IMR-90 (cell line): ENCODE measurements at regions not wholly inside any gene's neighbourhood (a gene's known extent, or its start where the extent isn't known, plus 50 kb on each side); places are given as distances from the start of the nearest gene placed in this dataset.

Experiments
- ATAC-seq: fragments of 200-7000 bp; cut with Tn5 transposase; 2 replicates; pipeline ENCODE4 v1.9.1; 2020; ENCODE audit warnings: low read depth, mild to moderate bottlenecking, moderate library complexity
- BruUV-seq: library from RNA; stranded (reverse); fragments of 400-500 nt; replicated peaks from 2 replicates; lab custom pipeline; 2021; lab: Mats Ljungman, UMichigan
- CTCF ChIA-PET: fragments of 300-600 bp; formaldehyde crosslinking; extraction: SDS; loops from one replicate; lab custom pipeline; 2021; ENCODE audit warnings: antibody characterized with exemption; lab: Yijun Ruan, JAX
- POLR2A ChIA-PET: fragments of 300-600 bp; sonication (Branson Sonifier 250); formaldehyde crosslinking; loops from one replicate; lab custom pipeline; 2022; ENCODE audit warnings: antibody characterized with exemption; ENCODE audit not compliant: unreplicated experiment; lab: Charles Lee
- DNase-seq: peaks from one replicate; pipeline ENCODE4 v3.0.0; 2013
- H2AFZ ChIP-seq: replicated peaks from 2 replicates; pipeline ENCODE3; 2013; ENCODE audit warnings: low read length, mild to moderate bottlenecking; ENCODE audit not compliant: poor library complexity
- H2AK5ac ChIP-seq: 2 replicates; pipeline ENCODE4 v1.6.1; 2013; ENCODE audit warnings: low read depth, low read length, inconsistent platforms
- H2AK9ac ChIP-seq: replicated peaks from 2 replicates; pipeline ENCODE3; 2013; ENCODE audit warnings: mild to moderate bottlenecking, low read depth, low read length, moderate library complexity; ENCODE audit not compliant: poor library complexity
- H2BK120ac ChIP-seq: 2 replicates; pipeline ENCODE4 v1.6.1; 2013; ENCODE audit warnings: low read depth, low read length, inconsistent platforms
- H2BK15ac ChIP-seq: 3 replicates; pipeline ENCODE4 v1.6.1; 2013; ENCODE audit warnings: low read depth, low read length, inconsistent platforms
- H2BK20ac ChIP-seq: 2 replicates; pipeline ENCODE4 v1.6.1; 2013; ENCODE audit warnings: low read depth, mild to moderate bottlenecking, inconsistent platforms, low read length, moderate library complexity
- H2BK5ac ChIP-seq: 2 replicates; pipeline ENCODE4 v1.6.1; 2013; ENCODE audit warnings: mild to moderate bottlenecking, low read depth, low read length, inconsistent platforms; ENCODE audit not compliant: poor library complexity, severe bottlenecking
- H3K14ac ChIP-seq: replicated peaks from 2 replicates; pipeline ENCODE4 v1.6.1; 2013; ENCODE audit warnings: low read depth, low read length, inconsistent platforms
- H3K18ac ChIP-seq: 2 replicates; pipeline ENCODE4 v1.6.1; 2013; ENCODE audit warnings: low read depth, low read length, control low read depth
- H3K23ac ChIP-seq: 2 replicates; pipeline ENCODE4 v1.6.1; 2013; ENCODE audit warnings: low read depth, low read length, inconsistent platforms
- H3K27ac ChIP-seq: 2 replicates; pipeline ENCODE4 v1.5.1; 2013; ENCODE audit warnings: mild to moderate bottlenecking, control low read depth, low read length; ENCODE audit not compliant: insufficient read depth
- H3K27me3 ChIP-seq: 2 replicates; pipeline ENCODE4 v1.6.1; 2013; ENCODE audit warnings: low read length; ENCODE audit not compliant: control insufficient read depth, insufficient read depth
- H3K36me3 ChIP-seq: 2 replicates; pipeline ENCODE4 v1.6.1; 2013; ENCODE audit warnings: low read length, mixed read lengths; ENCODE audit not compliant: control insufficient read depth, insufficient read depth
- H3K4ac ChIP-seq: 2 replicates; pipeline ENCODE4 v1.6.1; 2013; ENCODE audit warnings: low read depth, low read length, inconsistent platforms
- H3K4me1 ChIP-seq: 2 replicates; pipeline ENCODE4 v1.6.1; 2013; ENCODE audit warnings: low read length, mixed read lengths; ENCODE audit not compliant: control insufficient read depth, insufficient read depth
- H3K4me2 ChIP-seq: 2 replicates; pipeline ENCODE4 v1.6.1; 2013; ENCODE audit warnings: low read depth, mild to moderate bottlenecking, control low read depth, low read length, moderate library complexity
- H3K4me3 ChIP-seq: 2 replicates; pipeline ENCODE4 v1.5.1; 2013; ENCODE audit warnings: low read depth, mild to moderate bottlenecking, control low read depth, low read length, moderate library complexity; ENCODE audit not compliant: insufficient read depth
- H3K56ac ChIP-seq: 2 replicates; pipeline ENCODE4 v1.6.1; 2013; ENCODE audit warnings: low read length, inconsistent platforms; ENCODE audit not compliant: insufficient read depth; ENCODE audit errors: extremely low read depth
- H3K79me1 ChIP-seq, 2 experiments: 2 replicates each; pipeline ENCODE4 v1.6.1; 2013; ENCODE audit warnings: low read length in 2 of 2, inconsistent platforms in 1 of 2, low read depth in 1 of 2
- H3K9ac ChIP-seq: 2 replicates; pipeline ENCODE4 v1.6.1; 2013; ENCODE audit warnings: low read depth, low read length, control low read depth
- H3K9me1 ChIP-seq: 2 replicates; pipeline ENCODE4 v1.6.1; 2013; ENCODE audit warnings: low read length, inconsistent platforms; ENCODE audit not compliant: insufficient read depth
- H3K9me3 ChIP-seq: 2 replicates; pipeline ENCODE4 v1.6.1; 2013; ENCODE audit warnings: low read length; ENCODE audit not compliant: control insufficient read depth, insufficient read depth
- H4K20me1 ChIP-seq: 2 replicates; pipeline ENCODE4 v1.6.1; 2013; ENCODE audit warnings: low read length, inconsistent platforms; ENCODE audit not compliant: insufficient read depth
- H4K5ac ChIP-seq: 2 replicates; pipeline ENCODE4 v1.6.1; 2013; ENCODE audit warnings: mild to moderate bottlenecking, low read depth, low read length, control low read depth
- H4K8ac ChIP-seq, 2 experiments: 2 replicates each; pipeline ENCODE4 v1.6.1; 2013; ENCODE audit warnings: low read depth in 2 of 2, low read length in 2 of 2, control low read depth in 1 of 2, inconsistent platforms in 1 of 2
- H4K91ac ChIP-seq: 2 replicates; pipeline ENCODE4 v1.6.1; 2013; ENCODE audit warnings: low read depth, low read length, inconsistent platforms; ENCODE audit not compliant: insufficient read depth
- BHLHE40 ChIP-seq: fragments of 150-350 bp; IDR thresholded peaks from 2 replicates; pipeline ENCODE4 v1.6.1; 2016; ENCODE audit warnings: mild to moderate bottlenecking, low read depth, low read length
- CEBPB ChIP-seq: IDR thresholded peaks from 2 replicates; pipeline ENCODE4 v1.6.1; 2012; ENCODE audit warnings: low read depth, low read length, improper control_type of control experiment
- CTCF ChIP-seq: conservative IDR thresholded peaks from 2 replicates; pipeline ENCODE4 v1.5.1; 2012; ENCODE audit warnings: mild to moderate bottlenecking, low read depth, low read length, improper control_type of control experiment
- ELK1 ChIP-seq: fragments of 150-350 bp; IDR thresholded peaks from 2 replicates; pipeline ENCODE4 v1.6.1; 2016; ENCODE audit warnings: low read depth, mild to moderate bottlenecking, low read length, moderate library complexity, borderline replicate concordance
- FOS ChIP-seq: fragments of 150-350 bp; IDR thresholded peaks from 2 replicates; pipeline ENCODE4 v1.6.1; 2016; ENCODE audit warnings: low read depth, low read length
- MAFK ChIP-seq: IDR thresholded peaks from 2 replicates; pipeline ENCODE4 v1.6.1; 2012; ENCODE audit warnings: low read depth, low read length, improper control_type of control experiment
- MAZ ChIP-seq: IDR thresholded peaks from 2 replicates; pipeline ENCODE4 v1.6.1; 2012; ENCODE audit warnings: low read depth, mild to moderate bottlenecking, low read length, improper control_type of control experiment, moderate library complexity, borderline replicate concordance
- MXI1 ChIP-seq: IDR thresholded peaks from 2 replicates; pipeline ENCODE4 v1.6.1; 2012; ENCODE audit warnings: low read depth, mild to moderate bottlenecking, low read length, moderate library complexity, borderline replicate concordance
- NFE2L2 ChIP-seq: fragments of 150-350 bp; IDR thresholded peaks from 2 replicates; pipeline ENCODE4 v1.6.1; 2016; ENCODE audit warnings: low read depth, mild to moderate bottlenecking, low read length
- POLR2A ChIP-seq: IDR thresholded peaks from 2 replicates; pipeline ENCODE4 v1.6.1; 2012; ENCODE audit warnings: mild to moderate bottlenecking, low read depth, low read length
- RAD21 ChIP-seq: IDR thresholded peaks from 2 replicates; pipeline ENCODE4 v1.6.1; 2012; ENCODE audit warnings: low read length, improper control_type of control experiment
- RCOR1 ChIP-seq: IDR thresholded peaks from 2 replicates; pipeline ENCODE4 v1.6.1; 2012; ENCODE audit warnings: mild to moderate bottlenecking, low read length, improper control_type of control experiment; ENCODE audit not compliant: insufficient replicate concordance
- SMC3 ChIP-seq: fragments of 150-350 bp; IDR thresholded peaks from 2 replicates; pipeline ENCODE4 v1.6.1; 2016; ENCODE audit warnings: low read depth, mild to moderate bottlenecking, antibody characterized with exemption, low read length, moderate library complexity
- USF2 ChIP-seq: fragments of 150-350 bp; IDR thresholded peaks from 2 replicates; pipeline ENCODE4 v1.6.1; 2017; ENCODE audit warnings: mild to moderate bottlenecking, antibody characterized with exemption, low read length, low read depth
- WGBS, 2 experiments: methylation state at CpG; one replicate each; pipeline versions ENCODE4 v1.1.5 to v1.1.7; 2013; ENCODE audit warnings: missing lambda C conversion rate in 2 of 2; ENCODE audit not compliant: insufficient read length in 1 of 2; ENCODE audit errors: extremely low coverage in 2 of 2; 5-methylcytosine and 5-hydroxymethylcytosine counted together
- dilution Hi-C: fragments of 300-500 bp; cut with HindIII; formaldehyde crosslinking; loops from one replicate; pipeline ENCODE4 v1.14.3; 2018; ENCODE audit warnings: low sequenced_read_pairs; ENCODE audit not compliant: unreplicated experiment
- in situ Hi-C: fragments of 300-500 bp; cut with MboI; formaldehyde crosslinking; loops from 3 replicates; pipeline ENCODE4 v1.14.3; 2019; ENCODE audit warnings: low sequenced_read_pairs, inconsistent platforms, mixed read lengths
- intact Hi-C: fragments of 100-400 bp; cut with micrococcal nuclease; formaldehyde crosslinking; loops from 2 replicates; pipeline ENCODE4 v1.10.0; 2022

GRCh38 chr2:194223218-194223617 is 1433.8 kb upstream of the SLC39A10 start:
- intact Hi-C loops: no loop called here
- WGBS, 2 experiments: no CpG with 5 or more reads among the region's 1 CpG
- no peak overlapping the region for H3K56ac ChIP-seq

More at GRCh38 chr2:194223218-194223617, 1433.8 kb upstream of the SLC39A10 start:
- Histone ChIP-seq H3K27me3 (no peaks in the 10 kb centered on the region), H3K9me1 (no peaks in the 10 kb centered on the region), H2BK120ac (no peak overlapping the region), H4K8ac (no peak overlapping the region), H3K27ac (no peak overlapping the region), H3K23ac (no peak overlapping the region), H3K4me3 (no peak overlapping the region), H2AK9ac (no peak overlapping the region), H3K4me1 (no peaks in the 10 kb centered on the region), H3K18ac (no peak overlapping the region), H2BK5ac (no peak overlapping the region), H3K9me3 (no peaks in the 10 kb centered on the region), H2AFZ (no peak overlapping the region), H3K36me3 (no peaks in the 10 kb centered on the region), H2BK20ac (no peak overlapping the region), H4K20me1 (no peaks in the 10 kb centered on the region), H4K91ac (no peak overlapping the region), H3K4ac (no peak overlapping the region), H2BK15ac (no peak overlapping the region), H3K9ac (no peak overlapping the region), H3K14ac (no peak overlapping the region), H2AK5ac (no peak overlapping the region), H4K5ac (no peak overlapping the region), H3K79me1 (no peaks in the 10 kb centered on the region), H3K4me2 (no peak overlapping the region)
- DNase-seq (no peak), ATAC-seq (no peak)
- dilution Hi-C loops (no loop called here), in situ Hi-C loops (no loop called here)
- POLR2A ChIA-PET: no interaction called here
- no peak for TF ChIP-seq MXI1
- no peak for TF ChIP-seq POLR2A
- TF ChIP-seq CTCF: no peak
- no peak for TF ChIP-seq ELK1
- no peak for TF ChIP-seq FOS
- no peak for TF ChIP-seq MAZ
- no peak for TF ChIP-seq BHLHE40
- no peak for TF ChIP-seq SMC3
- TF ChIP-seq RCOR1: no peak
- no peak for TF ChIP-seq RAD21
- TF ChIP-seq USF2: no peak
- TF ChIP-seq MAFK: no peak
- TF ChIP-seq NFE2L2: no peak
- no peak for TF ChIP-seq CEBPB
- no TSS peak for BruUV-seq
- CTCF ChIA-PET: no interaction called here
